DND-41 (cell line): ENCODE measurements at regions not wholly inside any gene's neighbourhood (a gene's known extent, or its start where the extent isn't known, plus 50 kb on each side); places are given as distances from the start of the nearest gene placed in this dataset.

ENCODE experiments used
- ATAC-seq: fragments of 200-7000 bp; cut with Tn5 transposase; 3 replicates; pipeline ENCODE4 v1.9.1; 2021; ENCODE audit warnings: low read depth; ENCODE audit not compliant: insufficient read depth
- DNase-seq: peaks from one replicate; pipeline ENCODE4 v3.0.0-alpha.2; 2020
- H2AFZ ChIP-seq: 2 replicates; pipeline ENCODE4 v1.6.0; 2012; ENCODE audit warnings: low read depth, low read length
- H3K27ac ChIP-seq: 2 replicates; pipeline ENCODE4 v1.5.1; 2012; ENCODE audit warnings: low read length, inconsistent platforms
- H3K27me3 ChIP-seq: fragments of 200-600 bp; sonication (generic); 2 replicates; pipeline ENCODE4 v1.6.0; 2012; ENCODE audit warnings: low read length, mild to moderate bottlenecking, inconsistent platforms; ENCODE audit not compliant: insufficient read depth, poor library complexity
- H3K36me3 ChIP-seq: 2 replicates; pipeline ENCODE4 v1.5.1; 2012; ENCODE audit warnings: low read length, inconsistent platforms; ENCODE audit not compliant: insufficient read depth
- H3K4me1 ChIP-seq: 2 replicates; pipeline ENCODE4 v1.5.1; 2012; ENCODE audit warnings: mild to moderate bottlenecking, low read length; ENCODE audit not compliant: insufficient read depth
- H3K4me2 ChIP-seq: 2 replicates; pipeline ENCODE4 v1.6.0; 2012; ENCODE audit warnings: mild to moderate bottlenecking, moderate library complexity, low read length, inconsistent platforms; ENCODE audit not compliant: insufficient read depth
- H3K4me3 ChIP-seq, 2 experiments: fragments of 200-600 bp in 1 of 2; shearing (Covaris generic) in 1 of 2; 2 replicates each; pipeline ENCODE4 v1.5.1; 2012 to 2016; ENCODE audit warnings: inconsistent platforms in 2 of 2, low read length in 2 of 2, mild to moderate bottlenecking in 2 of 2, low read depth in 1 of 2, moderate library complexity in 1 of 2
- H3K79me2 ChIP-seq: 2 replicates; pipeline ENCODE4 v1.6.0; 2012; ENCODE audit warnings: low read length, inconsistent platforms; ENCODE audit not compliant: insufficient read depth
- H3K9ac ChIP-seq: 2 replicates; pipeline ENCODE4 v1.6.0; 2012; ENCODE audit warnings: low read depth, mild to moderate bottlenecking, inconsistent platforms, low read length, moderate library complexity
- H3K9me3 ChIP-seq: 2 replicates; pipeline ENCODE4 v1.5.1; 2012; ENCODE audit warnings: low read length, moderate library complexity, mild to moderate bottlenecking, inconsistent platforms; ENCODE audit not compliant: insufficient read depth, severe bottlenecking
- H4K20me1 ChIP-seq: 2 replicates; pipeline ENCODE4 v1.6.0; 2012; ENCODE audit warnings: low read length; ENCODE audit not compliant: insufficient read depth
- CTCF ChIP-seq: IDR thresholded peaks from 2 replicates; pipeline ENCODE4 v1.5.1; 2012; ENCODE audit warnings: borderline replicate concordance, low read length, moderate library complexity, mild to moderate bottlenecking; ENCODE audit not compliant: poor library complexity, severe bottlenecking; ENCODE audit errors: extremely low read depth
- EZH2 ChIP-seq: IDR thresholded peaks from 3 replicates; pipeline ENCODE4 v1.6.1; 2012; ENCODE audit warnings: borderline replicate concordance, low read depth, mild to moderate bottlenecking, moderate library complexity, low read length, inconsistent platforms; ENCODE audit not compliant: severe bottlenecking

- DNase-seq (no peak), ATAC-seq (no peak)
- H3K9me3 ChIP-seq = no peaks in the 10 kb centered on the region
- H3K27me3 ChIP-seq = peaks cover 19% of the 10 kb centered on the region
- H3K79me2 ChIP-seq = no peaks in the 10 kb centered on the region
- H4K20me1 ChIP-seq = no peaks in the 10 kb centered on the region
- H3K4me2 ChIP-seq = no peak overlapping the region
- no peak overlapping the region for H3K4me3 ChIP-seq
- no peak overlapping the region for H3K9ac ChIP-seq
- no peaks in the 10 kb centered on the region for H3K36me3 ChIP-seq
- no peak overlapping the region for H2AFZ ChIP-seq
- no peaks in the 10 kb centered on the region for H3K4me1 ChIP-seq
- TF ChIP-seq CTCF (no peak), EZH2 (no peak)
- no peak overlapping the region for H3K27ac ChIP-seq
Observed at GRCh38 chr2:204470178-204470620, 75.1 kb upstream of the PARD3B start.

- DNase-seq (no peak), ATAC-seq (no peak)
- H2AFZ ChIP-seq = no peak overlapping the region
- no peaks in the 10 kb centered on the region for H3K4me1 ChIP-seq
- H3K4me2 ChIP-seq = no peak overlapping the region
- no peaks in the 10 kb centered on the region for H3K9me3 ChIP-seq
- no peak overlapping the region for H3K9ac ChIP-seq
- no peaks in the 10 kb centered on the region for H3K79me2 ChIP-seq
- no peaks in the 10 kb centered on the region for H4K20me1 ChIP-seq
- H3K27me3 ChIP-seq = peaks cover 19% of the 10 kb centered on the region
- H3K27ac ChIP-seq = no peak overlapping the region
- no peak overlapping the region for H3K4me3 ChIP-seq
- TF ChIP-seq CTCF (no peak), EZH2 (no peak)
- H3K36me3 ChIP-seq = no peaks in the 10 kb centered on the region
Observed at GRCh38 chr2:204470621-204471196, 74.6 kb upstream of the PARD3B start.

- H3K9ac ChIP-seq = no peak overlapping the region
- no peak overlapping the region for H2AFZ ChIP-seq
- no peaks in the 10 kb centered on the region for H3K9me3 ChIP-seq
- no peaks in the 10 kb centered on the region for H3K4me1 ChIP-seq
- H3K4me3 ChIP-seq = no peak overlapping the region
- TF ChIP-seq EZH2 (no peak), CTCF (no peak)
- ATAC-seq (no peak), DNase-seq (no peak)
- H3K79me2 ChIP-seq = no peaks in the 10 kb centered on the region
- no peaks in the 10 kb centered on the region for H4K20me1 ChIP-seq
- no peaks in the 10 kb centered on the region for H3K36me3 ChIP-seq
- peaks cover 24% of the 10 kb centered on the region for H3K27me3 ChIP-seq
- H3K27ac ChIP-seq = no peak overlapping the region
- H3K4me2 ChIP-seq = no peak overlapping the region
Observed at GRCh38 chr2:204472375-204472774, 72.9 kb upstream of the PARD3B start.
